ENCODE measurements at regions not wholly inside any gene's neighbourhood (a gene's known extent, or its start where the extent isn't known, plus 50 kb on each side); places are given as distances from the start of the nearest gene placed in this dataset.

DNA sequence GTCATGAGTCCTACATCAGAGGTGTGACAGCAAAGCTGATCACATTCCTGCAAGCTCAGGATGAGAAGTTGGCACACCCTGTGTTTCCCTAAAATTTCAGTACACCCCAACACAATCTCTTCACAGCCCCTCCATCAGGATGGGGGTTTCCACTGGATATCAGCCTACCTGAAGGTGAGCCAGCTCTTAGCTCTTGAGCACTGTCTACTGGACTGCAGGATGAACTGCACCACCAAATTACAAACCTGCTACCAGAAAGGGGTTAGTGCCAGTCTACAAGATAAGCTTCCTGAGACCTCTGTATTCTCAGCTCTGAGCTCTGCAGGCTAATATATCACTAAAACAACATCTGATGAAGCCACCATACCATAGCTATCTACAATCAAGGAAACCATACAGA lies 1616.2 kb upstream of the SPRY2 start:
- Histone ChIP-seq H4K8ac (ENCODE audit: low read depth in 2 of 2, low read length in 2 of 2) (no peak overlapping the region), H3K9me3 (ENCODE audit: control insufficient read depth, insufficient read depth, low read length) (peaks cover 17% of the 10 kb centered on the region), H4K5ac (ENCODE audit: low read depth, low read length) (no peak overlapping the region), H3K4me2 (ENCODE audit: low read depth, low read length) (no peak overlapping the region), H2BK20ac (ENCODE audit: low read depth, low read length) (no peak overlapping the region), H3K56ac (ENCODE audit: extremely low read depth, insufficient read depth, low read length) (no peak overlapping the region), H3K36me3 (ENCODE audit: control insufficient read depth, insufficient read depth, low read length) (no peaks in the 10 kb centered on the region), H4K20me1 (ENCODE audit: insufficient read depth, low read length) (no peaks in the 10 kb centered on the region), H3K14ac (replicated peaks; ENCODE audit: low read depth, low read length) (no peak overlapping the region), H2BK120ac (ENCODE audit: low read depth, low read length) (no peak overlapping the region), H2AFZ (replicated peaks; ENCODE audit: low read length, poor library complexity) (no peak overlapping the region), H3K9me1 (ENCODE audit: insufficient read depth, low read length) (no peaks in the 10 kb centered on the region), H3K79me1 (ENCODE audit: low read depth in 1 of 2, low read length in 2 of 2) (no peaks in the 10 kb centered on the region), H3K9ac (ENCODE audit: low read depth, low read length) (no peak overlapping the region), H3K27ac (ENCODE audit: insufficient read depth, low read length) (no peak overlapping the region), H2AK5ac (ENCODE audit: low read depth, low read length) (no peak overlapping the region), H3K4me1 (ENCODE audit: control insufficient read depth, insufficient read depth, low read length) (no peaks in the 10 kb centered on the region), H3K23ac (ENCODE audit: low read depth, low read length) (no peak overlapping the region), H3K4ac (ENCODE audit: low read depth, low read length) (no peak overlapping the region), H2BK5ac (ENCODE audit: low read depth, low read length, poor library complexity, severe bottlenecking) (no peak overlapping the region), H2AK9ac (replicated peaks; ENCODE audit: low read depth, low read length, poor library complexity) (no peak overlapping the region), H3K27me3 (ENCODE audit: control insufficient read depth, insufficient read depth, low read length) (no peaks in the 10 kb centered on the region), H3K4me3 (ENCODE audit: insufficient read depth, low read depth, low read length) (no peak overlapping the region), H2BK15ac (ENCODE audit: low read depth, low read length) (no peak overlapping the region), H3K18ac (ENCODE audit: low read depth, low read length) (no peak overlapping the region), H4K91ac (ENCODE audit: insufficient read depth, low read depth, low read length) (no peak overlapping the region)
- no peak for TF ChIP-seq SMC3 (IDR thresholded peaks at IDR 0.05; ENCODE audit: low read depth, low read length)
- TF ChIP-seq POLR2A (IDR thresholded peaks at IDR 0.05; ENCODE audit: low read depth, low read length) = no peak
- TF ChIP-seq RAD21 (IDR thresholded peaks at IDR 0.05; ENCODE audit: low read length) = no peak
- no peak for TF ChIP-seq CHD1 (IDR thresholded peaks at IDR 0.05; ENCODE audit: low read depth, low read length)
- TF ChIP-seq, protein P1, sequence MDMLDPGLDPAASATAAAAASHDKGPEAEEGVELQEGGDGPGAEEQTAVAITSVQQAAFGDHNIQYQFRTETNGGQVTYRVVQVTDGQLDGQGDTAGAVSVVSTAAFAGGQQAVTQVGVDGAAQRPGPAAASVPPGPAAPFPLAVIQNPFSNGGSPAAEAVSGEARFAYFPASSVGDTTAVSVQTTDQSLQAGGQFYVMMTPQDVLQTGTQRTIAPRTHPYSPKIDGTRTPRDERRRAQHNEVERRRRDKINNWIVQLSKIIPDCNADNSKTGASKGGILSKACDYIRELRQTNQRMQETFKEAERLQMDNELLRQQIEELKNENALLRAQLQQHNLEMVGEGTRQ (IDR thresholded peaks at IDR 0.05; ENCODE audit: low read depth, low read length) = no peak
- no peak for TF ChIP-seq BHLHE40 (IDR thresholded peaks at IDR 0.05; ENCODE audit: low read depth, low read length)
- TF ChIP-seq MXI1 (IDR thresholded peaks at IDR 0.05; ENCODE audit: borderline replicate concordance, low read depth, low read length) = no peak
- TF ChIP-seq MAZ (IDR thresholded peaks at IDR 0.05; ENCODE audit: borderline replicate concordance, low read depth, low read length) = no peak
- TF ChIP-seq RCOR1 (IDR thresholded peaks at IDR 0.05; ENCODE audit: insufficient replicate concordance, low read length) = no peak
- DNase-seq = no peak
- in situ Hi-C loops (cut with MboI; ENCODE audit: low sequenced_read_pairs) (no loop called here), intact Hi-C loops (cut with micrococcal nuclease) (no loop called here), dilution Hi-C loops (cut with HindIII; ENCODE audit: low sequenced_read_pairs, unreplicated experiment) (no loop called here)
- ChIA-PET POLR2A (ENCODE audit: unreplicated experiment) (no interaction called here), CTCF (no interaction called here)
- ATAC-seq (ENCODE audit: low read depth) = no peak
- no TSS peak for BruUV-seq (replicated peaks)

Data from IMR-90 (cell line).